MV-4-11 (cell line): ENCODE measurements at regions not wholly inside any gene's neighbourhood (a gene's known extent, or its start where the extent isn't known, plus 50 kb on each side); places are given as distances from the start of the nearest gene placed in this dataset.
A peak's percentile ranks its signal among the peaks of the same experiment; 100 is the strongest.
"Not testable (repeated sequence)": the region's sequence is repeated elsewhere in the genome, so short reads cannot be mapped to it uniquely, and the experiment has no call there.

Source experiments
- DNase-seq: peaks from one replicate; lab custom pipeline; 2025; lab: John Stamatoyannopoulos, UW

DNA sequence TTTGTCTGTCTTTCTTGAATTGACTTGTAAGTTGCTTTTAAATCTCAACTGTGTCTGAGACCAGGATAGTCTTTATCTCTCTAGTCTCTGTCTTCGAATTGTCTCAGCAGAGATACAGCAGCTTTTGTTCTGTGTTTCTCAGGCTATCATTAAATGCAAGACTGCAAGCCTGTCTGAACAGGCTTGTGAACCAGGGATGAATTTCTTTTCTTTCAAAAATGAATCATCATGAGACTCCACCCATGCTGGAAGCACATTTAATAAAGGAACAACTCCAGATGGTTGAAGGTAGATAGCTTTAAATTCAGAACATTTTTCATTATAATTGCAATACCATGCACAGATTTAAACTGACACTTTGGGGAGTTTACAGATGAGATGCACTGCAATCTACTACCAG is 155.9 kb downstream of the SEC23IP start:
- no peak for DNase-seq

DNA sequence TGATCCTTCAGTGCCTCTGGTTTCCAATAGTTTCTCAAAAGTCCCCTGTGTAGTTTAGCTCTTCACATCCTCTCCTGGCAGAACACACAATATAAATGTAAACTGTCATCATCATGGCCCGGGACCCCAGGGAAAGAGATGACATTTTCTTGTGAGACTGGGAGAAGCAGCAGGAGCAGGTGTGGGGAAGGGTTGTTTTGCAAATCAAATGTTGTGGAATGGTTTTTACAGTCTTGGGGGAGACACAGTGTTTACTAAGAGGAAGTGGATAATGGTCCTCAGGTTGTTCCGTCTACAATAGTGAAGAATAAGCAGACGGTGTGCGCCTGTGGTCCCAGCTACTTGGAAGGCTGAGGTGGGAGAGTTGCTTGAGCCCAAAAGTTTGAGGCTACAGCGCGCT is 159.1 kb downstream of the SEC23IP start:
- DNase-seq = no peak

DNA sequence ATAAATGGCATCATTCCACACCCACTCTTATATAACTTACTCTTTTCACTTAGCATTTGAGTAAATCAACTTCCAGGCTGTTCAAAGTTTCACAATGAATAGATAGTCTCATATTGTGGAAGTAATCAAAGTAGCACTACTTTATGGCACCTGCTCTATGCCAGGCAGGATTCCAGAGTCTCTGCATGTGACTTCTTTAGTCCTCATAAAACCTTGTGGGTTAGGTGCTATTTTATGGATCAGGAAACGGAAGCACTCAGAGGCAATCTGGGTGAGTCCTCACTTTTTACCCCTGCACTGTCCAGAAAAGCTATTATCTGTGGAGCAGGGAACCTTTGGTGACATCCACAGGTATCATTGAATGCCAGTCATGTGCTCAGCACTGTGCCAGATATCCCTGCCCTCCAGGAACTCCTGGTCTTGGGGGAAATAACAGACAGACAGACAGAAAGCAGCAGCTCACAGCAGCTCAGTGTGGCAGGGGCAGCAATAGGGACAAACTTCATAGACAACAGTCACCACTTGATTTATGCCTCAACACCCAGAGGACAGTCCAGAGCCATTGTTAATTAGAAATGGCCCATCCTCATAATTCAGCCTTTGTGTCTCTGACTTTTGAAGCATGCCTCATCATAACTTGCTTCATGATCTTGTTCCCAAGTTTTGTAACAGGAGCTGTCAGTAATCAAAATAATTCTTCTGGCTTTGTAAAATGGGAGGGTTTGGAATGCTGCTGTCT is 160.6 kb downstream of the SEC23IP start:
- no peak for DNase-seq

DNA sequence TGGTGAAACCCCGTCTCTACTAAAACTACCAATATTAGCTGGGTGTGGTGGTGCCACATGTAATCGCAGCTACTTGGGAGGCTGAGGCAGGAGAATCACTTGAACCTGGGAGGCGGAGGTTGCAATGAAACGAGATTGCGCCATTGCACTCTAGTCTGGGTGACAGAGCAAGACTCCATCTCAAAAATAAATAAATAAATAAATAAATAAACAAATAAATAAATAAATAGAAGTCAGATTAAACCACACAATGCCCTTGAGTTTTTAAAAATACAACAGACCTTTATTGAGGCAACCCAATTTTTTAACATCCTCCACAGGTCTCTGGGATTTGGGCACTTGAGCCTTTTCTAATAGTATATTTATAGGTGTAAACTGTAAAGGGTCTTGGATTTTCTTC is 167.3 kb downstream of the SEC23IP start:
- not testable (repeated sequence) for DNase-seq

DNA sequence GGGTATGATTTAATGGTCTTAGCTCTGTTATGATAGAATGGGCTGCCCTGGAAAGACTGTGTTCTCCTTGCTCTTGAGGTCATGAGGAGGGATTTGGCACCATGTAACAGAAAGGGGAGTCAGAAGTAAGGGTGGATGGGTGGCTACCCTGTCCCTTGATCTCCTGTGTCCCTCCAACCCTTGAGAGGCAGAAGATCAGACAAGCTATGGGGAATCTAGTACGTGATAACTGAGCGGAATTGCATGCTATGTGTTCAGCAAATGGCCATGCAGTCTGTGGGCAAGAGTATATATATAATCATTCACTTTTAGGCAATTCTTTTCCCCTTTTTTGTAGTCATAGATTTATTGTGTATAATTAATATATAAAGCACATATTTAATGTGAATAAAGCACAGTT is 174.9 kb downstream of the SEC23IP start:
- DNase-seq = no peak

DNA sequence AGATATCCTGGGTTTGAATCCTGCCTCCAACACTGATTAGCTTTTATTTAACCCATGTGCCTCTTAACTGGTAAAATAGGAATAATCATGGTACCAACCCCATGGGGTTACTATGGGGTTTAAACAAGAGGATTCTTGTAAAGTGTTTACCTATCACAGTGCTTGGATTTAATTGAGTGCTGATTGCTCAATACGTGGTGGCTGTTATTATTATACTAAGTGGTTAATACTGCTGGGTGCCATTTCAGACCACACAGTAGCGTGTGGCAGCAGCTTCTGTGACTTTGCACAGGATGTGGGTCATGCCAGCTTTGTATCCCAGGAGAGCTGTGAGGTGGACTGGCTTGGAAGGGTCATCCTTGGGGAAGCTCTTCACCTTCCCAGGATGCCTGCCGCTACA is 177.2 kb downstream of the SEC23IP start:
- DNase-seq = no peak

DNA sequence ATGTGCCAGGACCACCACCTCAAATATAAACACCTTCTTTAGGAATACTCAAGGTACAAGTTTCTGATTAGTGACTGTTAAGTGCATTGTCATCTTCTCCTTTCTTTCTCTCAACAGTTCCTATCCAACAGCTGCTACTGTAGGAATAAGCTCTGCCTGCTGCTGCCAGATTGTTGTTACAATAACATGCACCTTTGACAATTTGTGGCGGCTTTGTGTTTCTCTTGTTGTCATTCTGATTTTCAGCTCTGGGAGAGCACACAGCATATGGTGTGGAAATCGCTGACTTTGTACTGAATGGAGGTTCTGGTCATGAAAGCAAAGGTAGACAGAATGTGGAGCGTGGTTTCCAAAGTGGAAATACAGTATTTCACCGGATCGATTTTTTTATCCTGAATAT is 182.8 kb downstream of the SEC23IP start:
- DNase-seq = no peak

DNA sequence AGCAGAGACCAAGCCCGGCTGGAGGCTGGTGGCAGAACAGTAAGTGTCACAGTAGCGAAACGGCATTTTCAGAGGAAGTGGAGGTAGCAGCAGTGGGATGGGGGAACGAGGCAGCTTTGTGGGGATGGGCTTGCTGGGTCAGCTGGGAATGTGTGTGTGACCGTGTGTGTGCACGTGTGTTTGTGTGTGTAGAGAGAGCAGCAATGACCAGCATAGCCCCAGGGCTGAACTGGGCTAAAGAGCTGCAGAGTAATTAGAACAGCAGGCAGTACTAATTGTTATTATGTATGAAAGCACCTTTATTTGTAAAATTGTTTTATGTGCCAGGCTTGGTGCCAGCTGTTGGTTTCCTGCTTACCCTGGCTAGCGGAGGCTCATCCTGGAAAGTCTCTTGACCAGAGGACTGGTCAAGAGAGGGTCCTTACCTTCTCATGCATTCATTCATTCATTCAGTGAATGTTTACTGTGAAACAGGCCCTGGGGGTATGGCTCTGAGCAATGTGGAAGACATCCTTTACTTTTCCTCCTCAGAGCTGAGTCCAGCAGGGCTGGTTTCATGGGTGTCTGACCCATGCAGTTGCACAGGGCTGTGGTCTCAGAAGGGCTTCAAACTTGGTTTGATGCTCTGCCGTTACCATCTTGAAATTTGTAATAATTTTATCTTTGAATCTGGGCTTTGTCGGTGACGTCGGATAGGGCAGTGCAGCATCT is 184.6 kb downstream of the SEC23IP start:
- DNase-seq = no peak

DNA sequence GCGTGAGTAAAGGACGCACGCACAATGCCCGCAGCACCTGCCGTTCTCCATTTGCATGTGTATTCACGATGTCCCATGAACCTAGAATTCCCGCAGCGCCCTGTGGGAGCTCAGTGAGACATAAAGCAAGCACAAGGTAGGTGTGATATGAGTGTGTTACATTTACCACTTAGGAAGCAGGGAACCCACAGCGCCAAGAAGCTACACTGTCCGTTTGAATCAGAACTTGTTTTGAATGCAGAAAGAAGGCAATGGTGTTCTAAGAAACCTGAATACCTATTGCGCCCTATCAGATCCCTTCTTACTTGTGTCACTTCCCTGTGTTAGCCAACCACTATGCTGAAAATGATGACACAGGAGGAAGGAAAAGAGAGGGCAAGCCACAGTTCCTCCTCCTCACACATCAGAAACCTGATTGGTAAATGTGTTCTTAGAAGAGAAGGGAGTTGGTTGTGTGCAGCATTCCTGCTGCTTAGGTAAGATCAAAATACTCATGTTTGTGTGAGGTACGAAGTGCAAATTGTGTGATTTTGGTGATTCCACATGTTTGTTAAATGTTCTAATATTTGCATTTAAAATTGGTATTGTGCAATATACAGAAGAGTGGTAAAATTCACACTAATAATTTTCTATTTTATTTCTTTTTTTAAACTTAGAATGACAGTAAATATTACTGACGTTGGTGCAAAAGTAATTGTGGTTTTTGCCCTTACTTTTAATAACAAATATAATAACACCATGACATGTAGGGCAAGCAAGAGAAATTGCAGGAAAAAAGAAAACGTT is 185.4 kb downstream of the SEC23IP start:
- DNase-seq = peak; percentile 27

DNA sequence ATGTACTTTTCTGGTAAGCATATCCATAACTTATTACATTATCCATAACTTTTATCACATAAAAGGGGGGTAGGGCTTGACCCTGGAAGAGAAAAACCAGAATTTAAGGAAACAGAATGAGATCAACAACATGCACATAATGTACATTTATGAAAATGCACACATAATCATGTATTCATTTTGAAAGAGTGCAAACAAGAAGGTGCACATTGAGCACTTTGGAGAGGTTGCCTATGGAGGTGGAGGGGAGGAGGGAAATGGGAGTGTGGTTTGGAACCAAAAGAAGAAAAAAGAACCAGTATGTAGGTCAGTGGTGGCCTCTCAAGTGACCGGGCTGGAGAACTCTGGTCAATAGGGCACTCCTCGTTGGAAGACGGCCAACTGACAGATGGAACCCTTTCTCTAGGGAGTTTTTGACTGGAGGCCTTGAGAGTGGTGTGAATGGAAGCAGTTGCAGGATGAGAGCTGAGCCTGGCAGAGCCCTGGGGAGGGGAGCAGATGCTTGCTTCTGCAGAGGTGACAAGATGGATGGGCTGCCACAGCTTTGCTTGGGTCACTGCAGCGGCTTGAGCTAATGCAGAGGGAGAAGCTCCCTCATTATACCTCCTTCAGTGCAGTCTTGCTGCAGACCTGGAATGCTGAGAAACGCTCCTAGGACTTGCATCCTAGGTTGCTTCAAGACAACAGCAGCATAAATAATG is 192.7 kb downstream of the SEC23IP start:
- no peak for DNase-seq

DNA sequence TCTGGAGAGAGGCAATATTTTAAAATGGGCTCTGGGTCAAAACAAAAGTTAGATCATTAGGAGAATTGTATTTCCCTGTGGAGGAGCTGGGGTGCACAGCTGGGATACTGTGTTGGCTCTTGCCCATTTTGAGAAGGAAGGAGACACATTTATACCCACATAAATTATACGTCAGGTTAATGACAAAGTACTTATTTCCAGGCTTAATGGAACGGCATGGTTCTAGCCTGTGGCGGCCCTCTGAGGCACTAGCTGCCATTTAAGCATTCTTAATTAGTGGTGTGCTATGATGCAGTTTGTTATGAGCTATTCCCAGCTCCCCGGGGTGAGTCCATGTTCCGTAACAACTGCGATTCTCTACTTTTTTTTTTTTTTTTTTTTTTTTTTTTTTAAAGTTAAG is 193.5 kb downstream of the SEC23IP start:
- DNase-seq = no peak

DNA sequence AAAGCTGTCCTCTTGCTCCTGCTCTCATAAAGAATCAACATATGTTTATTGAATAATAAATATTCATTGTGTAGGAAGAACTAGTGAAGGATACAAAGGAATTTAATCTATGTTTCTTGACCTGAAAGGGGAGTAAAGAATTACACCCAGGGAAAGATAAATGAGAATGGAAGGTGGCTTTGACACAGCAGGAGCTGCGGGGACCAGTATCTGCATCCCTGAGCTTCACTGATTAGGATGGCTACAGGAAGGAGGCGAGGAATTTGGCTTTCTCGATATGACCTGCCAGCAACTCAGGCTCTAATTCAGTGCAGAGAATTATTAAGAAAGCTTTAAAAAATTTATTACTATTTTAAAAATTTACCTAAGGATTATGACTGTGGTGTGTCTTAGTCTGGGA is 194.6 kb downstream of the SEC23IP start:
- no peak for DNase-seq

DNA sequence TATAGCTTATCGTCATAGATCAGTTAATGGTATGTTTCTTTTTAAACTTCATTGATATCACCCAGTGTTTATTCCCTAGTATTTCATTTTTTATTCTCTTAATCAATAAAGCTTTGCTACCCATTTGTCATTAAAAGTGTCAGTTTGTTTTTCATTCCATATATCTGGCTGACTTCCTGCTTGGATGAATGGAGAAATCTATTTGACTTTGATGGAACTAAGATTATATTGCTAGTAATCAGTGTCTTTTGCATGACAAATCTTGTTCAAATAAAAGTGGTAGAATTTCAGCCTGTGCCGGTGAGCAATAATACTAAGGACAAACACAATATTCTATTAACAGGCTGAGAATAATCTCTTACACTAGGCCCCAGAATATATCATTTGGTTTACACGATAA is 203.3 kb downstream of the SEC23IP start:
- DNase-seq = no peak

DNA sequence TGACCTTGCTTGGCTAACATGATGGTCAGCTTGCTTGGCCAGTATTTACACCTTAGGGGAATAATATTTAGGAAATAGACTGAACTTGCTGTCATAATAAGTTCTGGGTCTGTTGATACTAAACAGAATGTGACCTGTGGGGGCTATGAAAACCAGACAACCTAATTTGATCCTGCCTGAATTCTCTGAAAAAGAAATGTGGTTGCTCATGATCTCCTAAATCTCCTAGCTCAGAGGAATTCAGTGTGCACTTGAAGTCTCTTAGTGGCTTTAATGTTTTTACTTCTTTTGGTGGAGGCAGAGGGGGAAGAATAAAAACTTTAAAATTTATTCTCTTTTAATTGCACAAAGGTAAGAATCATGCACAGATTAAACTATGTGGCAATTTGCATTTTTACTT is 205.2 kb downstream of the SEC23IP start:
- DNase-seq = no peak

DNA sequence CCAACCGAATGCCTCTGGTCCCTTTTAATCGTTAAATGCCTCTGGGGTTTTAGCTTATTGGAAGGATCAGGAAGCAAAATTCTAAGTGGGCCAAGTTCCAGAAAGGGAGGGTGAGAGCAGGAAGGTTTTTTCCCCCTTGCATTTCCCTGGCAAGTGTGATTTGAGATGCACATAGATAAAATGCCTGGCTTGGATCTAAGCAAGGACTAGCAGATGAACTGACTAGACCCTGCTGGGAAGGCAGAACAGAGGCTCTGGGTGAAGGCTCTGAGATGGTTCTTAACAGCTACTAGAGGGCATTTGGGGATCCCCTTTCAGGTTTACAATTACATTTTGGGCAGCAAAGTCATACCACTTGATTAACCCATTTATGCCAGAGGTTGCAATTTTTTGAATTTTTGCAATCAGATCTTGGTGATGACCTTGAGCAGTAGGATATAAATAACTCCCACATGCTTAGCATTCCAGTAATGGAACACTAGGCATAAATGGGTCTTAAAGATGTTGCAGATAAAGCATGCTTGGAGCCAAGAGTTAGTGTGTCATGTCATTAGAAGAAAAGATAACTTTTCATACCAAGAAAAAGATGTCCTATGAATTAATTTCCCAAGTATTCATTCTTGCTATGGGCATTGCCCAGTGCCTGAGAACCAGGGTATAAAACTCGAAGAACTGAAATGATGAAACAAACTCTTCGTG is 205.9 kb downstream of the SEC23IP start:
- no peak for DNase-seq

DNA sequence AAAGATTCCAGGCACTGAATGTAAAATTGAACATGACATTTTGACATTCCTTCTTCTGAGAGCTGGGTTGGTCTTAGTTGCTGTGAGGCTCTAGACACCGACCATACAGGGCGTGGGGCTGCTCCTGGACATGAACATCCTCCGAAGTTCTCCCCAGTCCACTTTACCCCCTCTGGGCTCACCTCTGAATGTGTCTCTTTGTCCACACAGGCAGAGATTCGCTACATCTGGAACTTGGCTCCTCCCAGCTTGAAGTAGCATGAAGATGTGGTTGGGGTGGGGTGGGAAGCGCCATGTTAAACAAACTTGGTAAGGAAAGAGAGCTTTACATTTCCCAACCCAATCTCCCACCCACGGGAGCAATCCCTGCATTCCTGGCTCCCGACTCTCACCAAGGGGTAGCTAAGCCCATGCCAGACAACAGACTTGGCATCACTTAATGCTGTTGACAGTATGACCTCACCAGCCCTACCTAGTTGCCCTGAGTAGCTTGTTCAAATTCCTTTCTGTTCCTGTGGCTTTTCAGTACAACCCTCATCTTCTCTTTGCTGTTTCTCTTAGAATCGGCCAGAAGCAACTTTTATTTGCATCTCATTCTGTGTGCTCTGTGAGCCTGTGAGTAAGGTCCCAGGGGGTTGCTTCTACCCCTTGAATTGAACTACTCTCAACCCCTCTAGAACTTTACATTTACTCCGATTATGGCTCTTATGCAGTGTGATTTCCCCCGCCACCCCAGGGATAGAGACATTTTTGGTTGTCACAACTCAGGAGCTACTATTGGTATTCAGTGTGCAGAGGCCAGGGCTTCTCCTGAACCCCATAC is 211.4 kb downstream of the SEC23IP start:
- DNase-seq = no peak

DNA sequence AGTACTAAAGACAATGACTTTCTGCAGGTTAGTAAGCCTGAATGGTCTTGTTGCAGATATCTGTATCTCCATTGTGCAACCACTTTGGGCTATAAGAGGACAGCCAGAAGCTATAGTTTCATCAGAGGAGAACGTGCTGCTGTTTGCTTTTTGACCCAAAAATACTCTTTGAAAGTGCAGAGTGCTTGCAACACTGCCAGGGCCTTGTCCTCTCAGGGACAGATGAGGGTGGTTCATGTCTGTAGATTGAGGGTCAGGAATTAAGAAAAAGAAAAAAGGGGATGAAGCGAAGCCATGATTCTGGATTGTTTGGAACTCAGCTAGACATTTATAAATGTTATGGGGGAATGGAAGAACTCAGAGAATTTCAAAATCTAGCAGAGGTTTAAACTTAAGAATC is 212.5 kb downstream of the SEC23IP start:
- peak; percentile 0 for DNase-seq

DNA sequence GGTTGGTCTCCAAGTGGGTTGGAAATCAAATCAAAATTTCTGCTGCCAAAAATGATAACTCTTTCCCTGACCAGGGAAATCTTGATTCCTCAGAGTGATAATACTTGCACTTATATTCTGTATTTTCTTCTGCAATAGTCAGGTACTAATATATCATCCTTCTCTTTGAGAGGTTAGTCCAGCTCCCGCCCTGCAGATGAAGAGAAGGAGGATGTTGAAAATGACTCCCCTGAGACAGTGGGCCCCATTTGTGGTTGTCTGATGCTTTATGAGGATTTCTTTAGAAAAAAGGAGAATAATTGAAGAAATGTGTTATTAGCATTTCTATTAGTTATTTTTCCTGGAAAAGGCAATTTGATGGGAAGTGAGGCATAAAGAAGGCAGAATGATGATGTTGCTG is 213.0 kb downstream of the SEC23IP start:
- no peak for DNase-seq

DNA sequence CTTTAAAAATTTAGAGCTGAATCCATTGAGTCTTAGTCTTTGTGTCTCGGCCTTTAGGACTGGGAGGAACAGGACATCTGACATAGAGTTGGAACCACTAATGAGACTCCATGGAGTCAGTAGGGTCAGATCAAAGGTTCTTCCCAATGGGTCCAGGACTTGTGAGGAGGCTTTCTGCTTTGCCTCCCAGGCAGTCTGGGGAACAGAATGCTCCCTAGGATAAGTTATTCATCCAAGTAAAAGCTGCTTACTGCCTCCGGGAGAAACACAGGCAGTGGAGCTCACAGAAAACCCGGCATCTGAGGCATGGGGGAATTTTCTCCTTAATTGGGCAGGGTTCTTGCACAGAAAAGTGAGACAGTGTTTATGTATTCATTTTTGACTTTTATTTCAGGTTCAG is 216.4 kb downstream of the SEC23IP start:
- DNase-seq = no peak

DNA sequence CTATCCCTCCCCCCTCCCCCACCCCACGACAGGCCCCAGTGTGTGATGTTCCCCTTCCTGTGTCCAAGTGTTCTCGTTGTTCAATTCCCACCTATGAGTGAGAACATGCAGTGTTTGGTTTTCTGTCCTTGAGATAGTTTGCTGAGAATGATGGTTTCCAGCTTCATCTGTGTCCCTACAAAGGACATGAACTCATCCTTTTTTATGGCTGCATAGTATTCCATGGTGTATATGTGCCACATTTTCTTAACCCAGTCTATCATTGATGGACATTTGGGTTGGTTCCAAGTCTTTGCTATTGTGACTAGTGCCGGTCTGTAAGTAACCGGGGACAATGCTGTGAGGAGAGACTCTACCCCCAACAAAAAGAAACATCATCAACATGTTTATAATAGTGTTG is 217.2 kb downstream of the SEC23IP start:
- not testable (repeated sequence) for DNase-seq

DNA sequence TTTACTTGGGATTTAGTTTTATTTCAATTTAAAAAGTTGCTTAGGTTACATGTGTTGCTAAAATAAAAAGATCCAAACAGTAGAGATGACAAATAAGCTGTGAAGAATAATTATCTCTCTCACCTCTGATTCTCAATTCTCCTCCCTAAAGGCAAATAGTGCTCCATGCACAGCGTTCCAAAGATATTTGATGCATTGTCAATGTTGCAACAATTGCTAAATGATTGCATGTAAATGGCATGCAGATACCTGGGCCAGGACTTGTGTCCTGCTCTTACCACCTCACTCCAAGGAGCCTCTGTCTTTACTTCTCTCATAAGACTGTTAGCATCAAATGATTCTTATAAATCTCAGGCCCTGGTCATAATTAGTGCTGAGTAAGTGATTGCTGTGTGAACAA is 217.7 kb downstream of the SEC23IP start:
- DNase-seq = no peak
